SU-DHL-6 (cell line): ENCODE measurements at regions not wholly inside any gene's neighbourhood (a gene's known extent, or its start where the extent isn't known, plus 50 kb on each side); places are given as distances from the start of the nearest gene placed in this dataset.
"Not testable (repeated sequence)": the region's sequence is repeated elsewhere in the genome, so short reads cannot be mapped to it uniquely, and the experiment has no call there.

Source experiments
- H2AFZ ChIP-seq: fragments of 200-600 bp; sonication (generic); 2 replicates; pipeline ENCODE4 v1.6.1; 2014; ENCODE audit warnings: low read depth, mild to moderate bottlenecking, moderate library complexity, mixed read lengths, antibody characterized with exemption, low read length; ENCODE audit not compliant: severe bottlenecking
- H3F3A ChIP-seq: fragments of 200-600 bp; shearing (Covaris generic); 2 replicates; pipeline ENCODE4 v1.6.0; 2016; ENCODE audit warnings: antibody characterized with exemption, mild to moderate bottlenecking; ENCODE audit not compliant: insufficient read depth
- H3K27ac ChIP-seq: fragments of 200-600 bp; sonication (generic); 2 replicates; pipeline ENCODE4 v1.5.1; 2016; ENCODE audit warnings: low read depth, mild to moderate bottlenecking, low read length, moderate library complexity, mixed read lengths
- H3K27me3 ChIP-seq: fragments of 200-600 bp; sonication (generic), shearing (Covaris generic); 2 replicates; pipeline ENCODE4 v1.6.0; 2014; ENCODE audit warnings: mild to moderate bottlenecking, low read length
- H3K36me3 ChIP-seq: fragments of 200-600 bp; sonication (generic); 2 replicates; pipeline ENCODE4 v1.6.1; 2014; ENCODE audit warnings: mild to moderate bottlenecking, low read length, mixed read lengths
- H3K4me2 ChIP-seq: fragments of 300-600, 200-600 bp; shearing (Covaris generic), sonication (generic); 2 replicates; pipeline ENCODE4 v1.6.0; 2014; ENCODE audit warnings: low read length, low read depth, mild to moderate bottlenecking; ENCODE audit not compliant: poor library complexity, severe bottlenecking
- H3K4me3 ChIP-seq: fragments of 200-600 bp; sonication (generic); 2 replicates; pipeline ENCODE4 v1.5.1; 2014; ENCODE audit warnings: antibody characterized with exemption, low read length, mild to moderate bottlenecking, mixed read lengths; ENCODE audit not compliant: insufficient read depth, poor library complexity, severe bottlenecking
- H3K79me2 ChIP-seq: fragments of 200-600 bp; sonication (generic); 2 replicates; pipeline ENCODE4 v1.6.1; 2014; ENCODE audit warnings: mild to moderate bottlenecking, low read length, moderate library complexity; ENCODE audit not compliant: insufficient read depth
- H3K9ac ChIP-seq: fragments of 200-600 bp; sonication (generic); 2 replicates; pipeline ENCODE4 v1.7.0; 2014; ENCODE audit warnings: mild to moderate bottlenecking, low read length
- H3K9me2 ChIP-seq: fragments of 200-600 bp; sonication (generic); replicated peaks from 2 replicates; pipeline ENCODE4 v1.6.1; 2014; ENCODE audit warnings: low read length; ENCODE audit not compliant: insufficient read depth
- H3K9me3 ChIP-seq: fragments of 200-600 bp; sonication (generic); 2 replicates; pipeline ENCODE4 v1.6.1; 2014; ENCODE audit warnings: low read length, mixed read lengths; ENCODE audit not compliant: insufficient read depth
- H4K20me1 ChIP-seq: fragments of 200-600 bp; sonication (generic); 2 replicates; pipeline ENCODE4 v1.6.1; 2014; ENCODE audit warnings: low read depth, mild to moderate bottlenecking, antibody characterized with exemption, low read length, moderate library complexity, mixed read lengths
- CTCF ChIP-seq: fragments of 200-600 bp; sonication (generic); IDR thresholded peaks from one replicate; pipeline ENCODE4 v1.5.1; 2017; ENCODE audit warnings: antibody characterized with exemption, mild to moderate bottlenecking, low read length, moderate library complexity; ENCODE audit not compliant: insufficient read depth, poor library complexity, severe bottlenecking
- EZH2phosphoT487 ChIP-seq: fragments of 200-600 bp; sonication (generic), shearing (Covaris generic); conservative IDR thresholded peaks from 2 replicates; pipeline ENCODE4 v1.6.1; 2018; ENCODE audit warnings: mild to moderate bottlenecking, antibody characterized with exemption, low read length, moderate library complexity, mixed read lengths

DNA sequence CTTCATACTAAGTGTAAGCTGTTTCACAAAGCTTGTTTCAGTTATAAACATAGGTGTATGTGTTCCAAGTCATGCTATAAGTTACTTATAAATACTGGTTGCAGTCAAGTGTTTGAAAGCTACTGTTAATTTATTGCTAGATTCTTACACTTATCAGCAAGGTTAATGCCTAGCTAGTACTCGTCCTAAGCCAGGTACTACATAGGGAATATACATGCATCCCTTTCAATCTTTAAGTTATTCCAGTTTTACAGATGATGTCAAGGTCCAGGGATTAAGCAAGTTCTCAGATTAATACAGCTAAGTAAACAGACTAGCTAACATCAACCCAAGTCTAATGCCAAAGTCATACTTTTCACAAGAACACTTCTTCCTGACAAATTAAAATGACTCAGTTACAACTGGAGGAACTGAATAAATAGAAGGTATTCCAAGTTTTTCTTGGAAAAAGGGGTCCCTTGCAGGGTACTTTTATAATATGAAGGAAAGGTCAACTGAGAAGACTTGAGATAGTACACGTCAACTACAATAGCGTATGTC, 652.2 kb upstream of the USP24 start:
- Histone ChIP-seq H3K27me3 (peaks cover 3% of the 10 kb centered on the region; the same call in 1 of the 2 replicates), H3K9me3 (no peaks in the 10 kb centered on the region), H3K36me3 (no peaks in the 10 kb centered on the region), H3K4me2 (no peak overlapping the region), H3K4me3 (no peak overlapping the region), H3K9ac (no peak overlapping the region), H3K79me2 (no peaks in the 10 kb centered on the region), H3K9me2 (no peaks in the 10 kb centered on the region), H3F3A (no peaks in the 10 kb centered on the region), H4K20me1 (no peaks in the 10 kb centered on the region), H2AFZ (no peak overlapping the region), H3K27ac (no peak overlapping the region)
- TF ChIP-seq CTCF (no peak), EZH2phosphoT487 (no peak)

DNA sequence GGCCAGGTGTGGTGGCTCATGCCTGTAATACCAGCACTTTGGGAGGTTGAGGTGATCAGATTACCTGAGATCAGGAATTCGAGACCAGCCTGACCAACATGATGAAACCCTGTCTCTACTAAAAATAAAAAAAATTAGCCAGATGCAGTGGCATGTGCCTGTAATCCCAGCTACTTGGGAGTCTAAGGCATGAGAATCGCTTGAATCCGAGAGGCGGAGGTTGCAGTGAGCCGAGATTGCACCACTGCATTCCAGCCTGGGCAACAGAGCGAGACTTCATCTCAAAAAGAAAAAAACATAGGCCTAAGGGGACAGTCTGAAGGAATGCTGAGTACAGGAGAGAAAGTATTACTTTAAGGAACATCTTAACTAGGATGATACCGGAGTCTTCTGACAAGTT, 650.6 kb upstream of the USP24 start:
- H3K9me3 ChIP-seq, H4K20me1 ChIP-seq, H3K27me3 ChIP-seq: not testable (repeated sequence)

DNA sequence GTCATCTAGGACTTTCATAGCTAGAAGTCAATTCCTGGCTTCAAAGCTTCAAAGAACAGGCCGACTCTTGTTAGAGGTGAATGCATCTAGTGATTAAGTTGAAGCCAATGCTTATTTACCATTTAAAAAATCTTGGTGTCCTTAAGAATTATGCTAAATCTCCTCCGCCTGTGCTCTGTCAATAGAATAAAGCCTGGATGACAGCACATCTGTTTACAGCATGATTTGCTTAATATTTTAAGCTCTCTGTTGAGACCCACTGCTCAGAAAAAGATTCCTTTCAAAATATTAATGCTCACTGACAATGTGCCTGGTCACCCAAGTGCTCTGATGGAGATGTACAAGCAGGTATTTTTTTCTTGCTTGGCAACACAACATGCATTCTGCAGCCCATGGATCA, 649.1 kb upstream of the USP24 start:
- TF ChIP-seq CTCF = no peak
- no peak overlapping the region for H3K27ac ChIP-seq
- no peak overlapping the region for H3K4me3 ChIP-seq
- H3K4me2 ChIP-seq = no peak overlapping the region
- no peaks in the 10 kb centered on the region for H4K20me1 ChIP-seq
- H3K9ac ChIP-seq = no peak overlapping the region
- no peaks in the 10 kb centered on the region for H3K9me2 ChIP-seq
- no peaks in the 10 kb centered on the region for H3F3A ChIP-seq
- no peak overlapping the region for H2AFZ ChIP-seq
- no peaks in the 10 kb centered on the region for H3K79me2 ChIP-seq
- no peaks in the 10 kb centered on the region for H3K9me3 ChIP-seq
- H3K27me3 ChIP-seq = no peaks in the 10 kb centered on the region
- H3K36me3 ChIP-seq = no peaks in the 10 kb centered on the region

More for the DNA sequence above, 650.6 kb upstream of the USP24 start:
- H3K4me2 ChIP-seq, H3K9me2 ChIP-seq, H3K36me3 ChIP-seq, H3K9ac ChIP-seq, H3K4me3 ChIP-seq, H3F3A ChIP-seq, H2AFZ ChIP-seq, H3K79me2 ChIP-seq, H3K27ac ChIP-seq: not testable (repeated sequence)

GRCh38 chr1:55861676-55862340, 646.6 kb upstream of the USP24 start:
- H3K4me3 ChIP-seq = no peak overlapping the region
- no peak overlapping the region for H3K27ac ChIP-seq
- H3K9me3 ChIP-seq = no peaks in the 10 kb centered on the region
- H3K9me2 ChIP-seq = no peaks in the 10 kb centered on the region
- H3K9ac ChIP-seq = no peak overlapping the region
- TF ChIP-seq EZH2phosphoT487 (no peak), CTCF (no peak)
- H3K79me2 ChIP-seq = no peaks in the 10 kb centered on the region
- H4K20me1 ChIP-seq = no peaks in the 10 kb centered on the region
- H3K36me3 ChIP-seq = no peaks in the 10 kb centered on the region
- H3K4me2 ChIP-seq = no peak overlapping the region
- H3K27me3 ChIP-seq = no peaks in the 10 kb centered on the region
- no peaks in the 10 kb centered on the region for H3F3A ChIP-seq
- no peak overlapping the region for H2AFZ ChIP-seq
